ENCODE measurements at regions not wholly inside any gene's neighbourhood (a gene's known extent, or its start where the extent isn't known, plus 50 kb on each side); places are given as distances from the start of the nearest gene placed in this dataset.

- no peak for DNase-seq (ENCODE audit: low read depth)
These were observed 115.7 kb upstream of the IGF1 start for GRCh38 chr12:102596031-102596430.

- no peak for DNase-seq (ENCODE audit: low read depth)
These were observed 115.0 kb upstream of the IGF1 start for GRCh38 chr12:102595315-102595714.

GRCh38 chr12:102593134-102593533 is 112.8 kb upstream of the IGF1 start:
- no peak for DNase-seq (ENCODE audit: low read depth)

GRCh38 chr12:102592134-102592533 is 111.8 kb upstream of the IGF1 start:
- DNase-seq (ENCODE audit: low read depth) = no peak

GRCh38 chr12:102573237-102573636 is 92.9 kb upstream of the IGF1 start:
- DNase-seq (ENCODE audit: low read depth) = no peak

- no peak for DNase-seq (ENCODE audit: low read depth)
These were observed 91.5 kb upstream of the IGF1 start for GRCh38 chr12:102571889-102572288.

- DNase-seq (ENCODE audit: low read depth) = no peak
These were observed 89.9 kb upstream of the IGF1 start for GRCh38 chr12:102570256-102570655.

GRCh38 chr12:102569803-102570202 is 89.4 kb upstream of the IGF1 start:
- DNase-seq (ENCODE audit: low read depth) = no peak

GRCh38 chr12:102568276-102568675 is 87.9 kb upstream of the IGF1 start:
- DNase-seq (ENCODE audit: low read depth) = no peak

GRCh38 chr12:102567031-102567985 is 86.9 kb upstream of the IGF1 start:
- DNase-seq (ENCODE audit: low read depth) = no peak

GRCh38 chr12:102565555-102565954 is 85.2 kb upstream of the IGF1 start:
- DNase-seq (ENCODE audit: low read depth) = no peak

- no peak for DNase-seq (ENCODE audit: low read depth)
These were observed 83.7 kb upstream of the IGF1 start for GRCh38 chr12:102564026-102564425.

GRCh38 chr12:102562836-102563425 is 82.6 kb upstream of the IGF1 start:
- no peak for DNase-seq (ENCODE audit: low read depth)

- DNase-seq (ENCODE audit: low read depth) = no peak
These were observed 70.8 kb upstream of the IGF1 start for GRCh38 chr12:102551186-102551585.

- no peak for DNase-seq (ENCODE audit: low read depth)
These were observed 69.3 kb upstream of the IGF1 start for GRCh38 chr12:102549691-102550090.

- DNase-seq (ENCODE audit: low read depth) = no peak
These were observed 68.2 kb upstream of the IGF1 start for GRCh38 chr12:102548543-102548942.

GRCh38 chr12:102543494-102544485 is 63.4 kb upstream of the IGF1 start:
- no peak for DNase-seq (ENCODE audit: low read depth)

- no peak for DNase-seq (ENCODE audit: low read depth)
These were observed 62.6 kb upstream of the IGF1 start for GRCh38 chr12:102542816-102543440.

GRCh38 chr12:102540815-102541385 is 60.5 kb upstream of the IGF1 start:
- DNase-seq (ENCODE audit: low read depth) = no peak

- no peak for DNase-seq (ENCODE audit: low read depth)
These were observed 59.5 kb upstream of the IGF1 start for GRCh38 chr12:102539651-102540553.

Data from activated T-cell treated with anti-CD3 and anti-CD28 coated beads for 24 hours (primary cell).